ENCODE measurements at regions not wholly inside any gene's neighbourhood (a gene's known extent, or its start where the extent isn't known, plus 50 kb on each side); places are given as distances from the start of the nearest gene placed in this dataset.

- Histone ChIP-seq H3K9me2 (ENCODE audit: insufficient read depth, low read length) (no peaks in the 10 kb centered on the region), H3K4me3 (ENCODE audit: low read length) (no peak overlapping the region), H3K27ac (ENCODE audit: low read length) (no peak overlapping the region), H2AFZ (ENCODE audit: low read depth, low read length) (no peak overlapping the region), H4K20me1 (ENCODE audit: insufficient read depth) (no peaks in the 10 kb centered on the region), H3K9me3 (ENCODE audit: low read length) (no peaks in the 10 kb centered on the region), H3K9ac (ENCODE audit: low read length) (no peak overlapping the region), H3K79me2 (replicated peaks; ENCODE audit: insufficient read depth, low read length) (no peaks in the 10 kb centered on the region), H3K4me2 (ENCODE audit: low read length) (no peak overlapping the region), H3F3A (ENCODE audit: insufficient read depth, low read length, poor library complexity, severe bottlenecking) (no peaks in the 10 kb centered on the region), H3K36me3 (ENCODE audit: insufficient read depth, low read length) (no peaks in the 10 kb centered on the region), H3K27me3 (ENCODE audit: insufficient read depth, low read depth, low read length) (no peaks in the 10 kb centered on the region)
- TF ChIP-seq POLR2AphosphoS5 (IDR thresholded peaks at IDR 0.05): no peak
- TF ChIP-seq, protein P1, sequence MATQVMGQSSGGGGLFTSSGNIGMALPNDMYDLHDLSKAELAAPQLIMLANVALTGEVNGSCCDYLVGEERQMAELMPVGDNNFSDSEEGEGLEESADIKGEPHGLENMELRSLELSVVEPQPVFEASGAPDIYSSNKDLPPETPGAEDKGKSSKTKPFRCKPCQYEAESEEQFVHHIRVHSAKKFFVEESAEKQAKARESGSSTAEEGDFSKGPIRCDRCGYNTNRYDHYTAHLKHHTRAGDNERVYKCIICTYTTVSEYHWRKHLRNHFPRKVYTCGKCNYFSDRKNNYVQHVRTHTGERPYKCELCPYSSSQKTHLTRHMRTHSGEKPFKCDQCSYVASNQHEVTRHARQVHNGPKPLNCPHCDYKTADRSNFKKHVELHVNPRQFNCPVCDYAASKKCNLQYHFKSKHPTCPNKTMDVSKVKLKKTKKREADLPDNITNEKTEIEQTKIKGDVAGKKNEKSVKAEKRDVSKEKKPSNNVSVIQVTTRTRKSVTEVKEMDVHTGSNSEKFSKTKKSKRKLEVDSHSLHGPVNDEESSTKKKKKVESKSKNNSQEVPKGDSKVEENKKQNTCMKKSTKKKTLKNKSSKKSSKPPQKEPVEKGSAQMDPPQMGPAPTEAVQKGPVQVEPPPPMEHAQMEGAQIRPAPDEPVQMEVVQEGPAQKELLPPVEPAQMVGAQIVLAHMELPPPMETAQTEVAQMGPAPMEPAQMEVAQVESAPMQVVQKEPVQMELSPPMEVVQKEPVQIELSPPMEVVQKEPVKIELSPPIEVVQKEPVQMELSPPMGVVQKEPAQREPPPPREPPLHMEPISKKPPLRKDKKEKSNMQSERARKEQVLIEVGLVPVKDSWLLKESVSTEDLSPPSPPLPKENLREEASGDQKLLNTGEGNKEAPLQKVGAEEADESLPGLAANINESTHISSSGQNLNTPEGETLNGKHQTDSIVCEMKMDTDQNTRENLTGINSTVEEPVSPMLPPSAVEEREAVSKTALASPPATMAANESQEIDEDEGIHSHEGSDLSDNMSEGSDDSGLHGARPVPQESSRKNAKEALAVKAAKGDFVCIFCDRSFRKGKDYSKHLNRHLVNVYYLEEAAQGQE (IDR thresholded peaks at IDR 0.05; ENCODE audit: borderline replicate concordance): no peak
- no peak for TF ChIP-seq RAD21 (conservative IDR thresholded peaks at IDR 0.05)
Observed at GRCh38 chr14:51564986-51565604, 86.6 kb upstream of the FRMD6 start.

DNA sequence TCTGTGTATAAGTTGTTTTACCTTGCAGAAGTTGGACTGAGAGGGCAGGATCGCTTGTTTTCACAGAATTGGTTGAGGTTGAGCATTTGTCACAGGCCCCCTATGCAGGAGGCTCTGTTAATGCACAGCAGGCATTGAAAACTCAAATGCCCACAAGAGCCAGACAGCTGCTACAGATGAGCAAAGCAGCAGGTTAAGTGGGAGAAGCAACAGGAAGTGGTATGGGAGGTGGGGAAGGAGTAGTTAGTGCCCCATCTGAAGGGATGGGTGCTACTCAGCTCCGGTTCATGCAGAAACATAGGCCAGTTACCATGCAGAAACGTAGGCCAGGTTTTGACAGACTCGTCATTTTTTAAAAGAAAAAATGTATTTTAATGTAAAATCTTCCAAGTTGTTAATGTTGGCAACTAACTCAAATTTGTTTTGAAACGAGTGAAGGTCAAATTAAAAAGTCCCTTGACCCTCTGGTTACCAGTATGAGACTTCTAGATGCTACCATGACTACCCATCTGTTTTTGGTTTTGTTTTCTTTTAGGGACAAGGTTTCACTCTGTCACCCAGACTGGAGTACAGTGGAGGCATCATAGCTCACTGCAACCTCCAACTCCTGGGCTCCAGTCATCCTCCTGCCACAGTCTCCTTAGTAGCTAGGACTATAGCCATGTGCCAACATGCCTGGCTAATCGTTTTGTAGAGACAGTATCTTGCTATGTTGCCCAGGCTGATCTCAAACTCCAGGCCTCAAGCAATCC, 84.7 kb upstream of the FRMD6 start:
- H4K20me1 ChIP-seq (ENCODE audit: insufficient read depth): no peaks in the 10 kb centered on the region
- no peak overlapping the region for H2AFZ ChIP-seq (ENCODE audit: low read depth, low read length)
- H3K9ac ChIP-seq (ENCODE audit: low read length): no peak overlapping the region
- no peak overlapping the region for H3K4me2 ChIP-seq (ENCODE audit: low read length)
- H3K36me3 ChIP-seq (ENCODE audit: insufficient read depth, low read length): no peaks in the 10 kb centered on the region
- no peak overlapping the region for H3K27ac ChIP-seq (ENCODE audit: low read length)
- H3K9me2 ChIP-seq (ENCODE audit: insufficient read depth, low read length): no peaks in the 10 kb centered on the region
- H3K79me2 ChIP-seq (replicated peaks; ENCODE audit: insufficient read depth, low read length): no peaks in the 10 kb centered on the region
- no peaks in the 10 kb centered on the region for H3K27me3 ChIP-seq (ENCODE audit: insufficient read depth, low read depth, low read length)
- no peak overlapping the region for H3K4me3 ChIP-seq (ENCODE audit: low read length)
- H3F3A ChIP-seq (ENCODE audit: insufficient read depth, low read length, poor library complexity, severe bottlenecking): no peaks in the 10 kb centered on the region
- TF ChIP-seq EP300 (conservative IDR thresholded peaks at IDR 0.05; ENCODE audit: poor library complexity, severe bottlenecking): no peak
- no peak for TF ChIP-seq EZH2 (IDR thresholded peaks at IDR 0.05; ENCODE audit: borderline replicate concordance, insufficient read depth, low read length, poor library complexity, severe bottlenecking)
- TF ChIP-seq SMC3 (conservative IDR thresholded peaks at IDR 0.05; ENCODE audit: poor library complexity): no peak
- no peak for TF ChIP-seq TAF1 (IDR thresholded peaks at IDR 0.05; ENCODE audit: low read depth)
- no peak for TF ChIP-seq RAD21 (conservative IDR thresholded peaks at IDR 0.05)
- TF ChIP-seq, protein P1 (IDR thresholded peaks at IDR 0.05; ENCODE audit: borderline replicate concordance): no peak
- TF ChIP-seq POLR2AphosphoS5 (IDR thresholded peaks at IDR 0.05): no peak
- no peak for TF ChIP-seq MXI1 (conservative IDR thresholded peaks at IDR 0.05; ENCODE audit: poor library complexity, severe bottlenecking)
- no peak for TF ChIP-seq CTCF (IDR thresholded peaks at IDR 0.05; ENCODE audit: poor library complexity, severe bottlenecking)
- H3K9me3 ChIP-seq (ENCODE audit: low read length): no peaks in the 10 kb centered on the region
